GM18502 (cell line): ENCODE measurements at regions not wholly inside any gene's neighbourhood (a gene's known extent, or its start where the extent isn't known, plus 50 kb on each side); places are given as distances from the start of the nearest gene placed in this dataset.
"Not testable (repeated sequence)": the region's sequence is repeated elsewhere in the genome, so short reads cannot be mapped to it uniquely, and the experiment has no call there.

Source experiments
- ATAC-seq: cut with Tn5 transposase; IDR thresholded peaks from one replicate; pipeline ENCODE4 v1.9.1; 2021; ENCODE audit warnings: mild to moderate bottlenecking; ENCODE audit not compliant: unreplicated experiment, poor library complexity

DNA sequence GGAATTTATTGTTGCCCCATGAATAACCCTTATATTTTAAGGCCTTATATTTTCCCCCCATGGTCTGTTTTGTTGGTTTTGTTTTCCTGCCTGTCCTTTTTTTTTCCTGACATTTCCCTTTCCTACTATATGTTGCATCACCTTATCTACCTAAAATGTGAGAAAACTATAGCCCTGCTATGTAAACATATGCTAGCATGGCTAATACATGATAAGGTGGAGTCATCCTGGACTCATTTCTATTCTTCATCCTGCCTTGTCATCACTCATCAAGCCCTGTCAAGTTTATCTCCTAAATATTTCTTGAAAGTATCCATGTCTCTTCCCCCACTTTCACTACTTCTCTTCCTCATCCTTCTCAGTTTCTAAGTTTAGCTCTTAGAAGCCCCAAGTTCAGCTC is 2168.8 kb upstream of the RAG2 start:
- ATAC-seq, result no peak

DNA sequence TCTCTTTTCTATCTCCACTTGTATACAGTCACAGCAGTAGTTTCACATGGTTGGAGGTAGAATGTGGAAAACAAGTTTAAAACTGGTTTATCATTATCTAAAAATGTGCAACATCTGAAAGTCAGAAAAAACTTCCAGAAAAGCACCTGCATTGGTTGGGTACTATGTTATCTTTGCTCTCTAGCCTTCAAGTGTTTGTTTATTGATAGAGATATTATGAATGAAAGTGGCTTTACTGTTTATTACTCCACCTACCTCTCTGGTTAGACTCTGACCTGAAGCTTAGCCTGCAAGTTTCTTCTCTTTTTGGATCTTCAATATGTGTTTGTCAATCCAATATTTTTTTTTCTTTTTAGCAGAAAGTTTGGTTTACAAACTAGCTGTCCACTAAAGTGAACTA is 2161.4 kb upstream of the RAG2 start:
- no peak for ATAC-seq

DNA sequence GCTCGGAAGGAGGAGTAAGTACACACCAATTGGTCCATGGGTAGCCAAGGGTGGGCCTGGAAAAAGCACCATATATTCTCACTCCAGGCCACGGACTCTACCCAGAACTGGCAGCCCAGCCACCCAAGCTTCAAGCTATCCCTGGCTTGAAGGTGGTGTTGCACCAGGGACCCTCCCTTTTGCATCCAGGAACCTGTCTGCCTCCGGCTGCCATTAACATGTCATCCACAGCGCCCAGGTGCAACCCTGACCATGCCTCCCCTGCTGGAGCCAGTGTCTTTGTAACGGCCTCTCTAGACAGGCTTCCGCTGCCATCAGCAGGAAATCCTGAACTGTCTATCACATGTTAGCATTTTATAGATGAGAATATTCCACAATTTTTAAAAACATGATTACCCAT is 2158.5 kb upstream of the RAG2 start:
- no peak for ATAC-seq

DNA sequence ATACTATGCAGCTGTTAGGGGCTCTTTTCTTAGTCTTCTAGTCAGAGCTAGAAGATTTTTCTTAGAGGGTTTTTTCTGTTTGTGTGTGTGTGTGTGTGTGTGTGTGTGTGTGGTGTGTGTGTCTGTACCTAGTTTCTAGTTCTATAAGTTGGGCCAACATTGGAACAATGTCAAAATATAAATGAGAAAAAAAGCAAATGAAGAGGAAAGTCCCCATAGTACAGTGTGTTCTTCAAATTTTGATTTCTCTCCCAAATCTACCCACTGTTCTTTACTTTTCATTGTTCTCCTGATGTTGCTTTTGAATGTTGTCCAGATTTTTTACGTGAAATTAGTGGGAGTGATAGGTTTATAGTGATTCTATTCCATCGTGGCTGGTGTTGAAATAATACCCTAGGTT is 2153.4 kb upstream of the RAG2 start:
- ATAC-seq, result no peak

DNA sequence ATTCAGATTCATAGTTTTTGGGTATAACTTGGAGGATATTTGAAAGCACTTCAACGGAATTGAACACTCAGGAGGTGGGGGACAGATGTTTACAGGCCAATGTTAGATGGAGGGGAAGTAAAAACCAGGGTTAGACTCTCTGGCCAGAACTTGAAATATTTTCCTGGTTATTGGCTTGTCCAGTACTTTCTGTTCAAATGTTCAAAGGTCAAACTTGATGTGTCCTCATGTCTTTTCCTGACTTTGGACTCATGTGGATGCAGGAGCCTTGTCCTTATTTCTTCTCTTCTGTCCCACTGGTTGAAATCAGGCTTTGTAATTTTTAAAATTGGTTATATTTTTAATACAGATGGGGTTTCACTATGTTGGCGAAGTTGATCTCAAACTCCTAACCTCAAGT is 2148.5 kb upstream of the RAG2 start:
- ATAC-seq, result not testable (repeated sequence)

DNA sequence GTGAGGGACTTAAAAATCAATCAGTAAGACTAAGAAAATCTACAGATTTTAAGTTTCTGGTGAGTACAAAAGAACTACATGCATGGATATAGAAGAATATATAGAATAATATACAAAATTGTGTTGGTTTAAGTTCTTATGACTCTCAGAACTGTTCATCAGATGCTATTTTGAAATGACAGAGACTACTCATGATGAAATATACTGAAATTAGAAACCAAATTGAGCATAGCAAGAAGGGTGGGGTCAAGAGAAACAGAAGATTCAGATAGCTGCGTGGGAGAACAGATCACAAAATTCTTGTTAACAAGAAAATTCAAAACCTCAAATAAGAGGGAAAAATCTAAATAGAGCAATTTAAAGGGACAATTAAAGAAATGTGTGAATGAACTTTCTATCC is 2125.3 kb upstream of the RAG2 start:
- ATAC-seq, result no peak

DNA sequence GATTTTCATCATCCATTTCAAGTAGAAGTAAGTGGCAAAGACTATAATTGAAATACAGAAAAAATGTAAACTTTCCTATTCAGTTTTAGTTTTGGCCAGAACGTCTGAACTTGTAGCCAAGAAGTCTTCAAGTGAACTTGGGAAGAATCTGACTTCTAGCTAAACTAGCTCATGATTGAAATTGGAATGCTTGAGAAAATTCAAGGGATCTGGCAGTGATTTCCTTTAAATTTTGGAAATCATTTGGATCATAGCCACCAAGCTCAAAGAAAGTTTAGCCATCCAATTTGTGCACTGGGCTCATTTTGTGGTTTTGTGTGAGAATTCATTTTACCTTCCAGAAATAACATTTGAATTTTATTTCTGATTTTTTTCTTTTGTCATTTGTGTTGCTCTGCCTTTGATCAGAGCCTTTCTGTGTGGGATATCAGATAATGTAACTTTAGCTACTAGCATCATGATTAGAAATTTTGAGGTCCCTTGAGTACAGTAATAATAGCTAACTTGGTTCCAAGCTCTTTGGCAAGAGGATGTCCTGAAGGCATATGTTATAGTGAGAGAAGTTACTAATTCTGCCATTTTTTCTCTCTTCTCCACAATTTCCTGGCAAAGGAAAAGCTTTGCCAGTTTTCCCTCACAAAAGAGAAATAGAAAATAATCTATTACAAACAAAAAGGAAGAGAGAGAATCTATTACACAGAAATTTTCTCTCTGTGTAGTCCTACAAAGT is 2123.7 kb upstream of the RAG2 start:
- ATAC-seq, result no peak

DNA sequence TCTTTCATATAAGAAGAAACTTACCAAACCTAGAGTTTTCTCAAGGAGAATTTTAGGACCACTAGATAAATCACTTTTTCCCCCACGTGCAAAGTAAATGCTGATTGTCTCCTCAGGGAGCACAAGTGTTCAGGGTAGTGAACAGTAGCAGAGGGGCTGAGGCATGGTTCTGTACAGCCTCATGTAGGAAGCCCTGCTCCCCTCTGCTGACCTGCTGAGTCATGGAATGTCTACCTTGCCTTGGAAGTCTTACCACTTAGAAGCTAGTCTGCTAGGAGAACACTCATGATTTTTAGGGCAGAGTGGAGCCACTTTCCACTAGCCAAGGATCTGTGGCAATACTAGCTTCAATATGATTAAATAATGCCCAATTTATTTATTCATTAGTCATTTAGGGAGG is 2120.6 kb upstream of the RAG2 start:
- ATAC-seq, result no peak

DNA sequence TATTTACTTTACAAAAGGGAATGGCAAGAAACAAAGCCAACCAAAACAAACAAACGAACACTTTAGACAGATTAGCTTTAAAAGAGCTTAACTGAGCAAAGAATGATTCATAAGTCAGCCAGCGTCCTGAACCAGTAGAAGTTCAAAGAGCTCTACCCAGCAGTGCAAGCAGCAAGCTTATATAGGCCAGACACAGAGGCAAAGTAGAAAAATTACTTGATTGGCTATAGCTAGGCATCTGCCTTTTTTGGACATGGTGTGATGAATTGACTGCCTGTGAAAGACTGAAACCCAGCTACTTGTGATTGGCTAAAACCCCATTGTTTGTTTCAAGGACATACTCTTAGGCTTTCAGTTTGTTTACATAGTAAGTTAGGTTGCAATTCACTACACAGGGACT is 2120.0 kb upstream of the RAG2 start:
- no peak for ATAC-seq

DNA sequence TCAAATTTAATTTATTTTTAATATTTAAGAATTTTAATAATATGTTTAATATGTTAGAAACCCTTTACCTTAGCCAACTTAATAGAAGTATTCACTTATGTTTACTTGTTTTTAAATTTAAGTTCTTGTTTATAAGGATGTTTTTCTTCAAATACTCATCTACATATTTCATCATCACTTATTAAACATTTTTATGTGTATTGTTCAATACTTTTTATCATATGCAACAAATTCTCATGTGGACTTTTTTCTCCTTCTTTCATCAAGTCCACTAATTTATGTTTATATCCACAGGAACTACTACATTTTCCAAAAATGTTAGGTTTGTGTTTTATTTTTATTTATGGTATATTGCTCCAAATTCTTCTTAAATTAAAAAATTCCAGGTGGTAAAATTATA is 2113.1 kb upstream of the RAG2 start:
- ATAC-seq, result no peak

DNA sequence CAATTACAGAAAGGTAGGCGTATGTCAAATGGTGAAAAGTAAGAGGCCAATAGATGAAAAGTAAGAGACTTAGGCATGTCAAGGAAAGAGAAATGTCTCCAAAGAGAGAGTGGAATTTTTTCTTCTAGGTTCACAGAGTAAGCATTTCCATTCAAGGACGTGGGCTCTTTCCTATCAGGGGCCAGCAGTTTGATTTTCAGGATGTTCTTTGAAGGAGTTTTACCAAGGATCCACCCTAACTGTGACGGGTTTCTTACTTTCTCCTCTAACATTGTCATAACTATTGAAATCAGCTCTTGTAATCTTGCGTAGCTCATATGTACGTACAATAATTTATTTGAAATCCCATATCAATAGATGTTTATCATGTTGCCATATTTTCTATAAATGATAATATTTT is 2112.2 kb upstream of the RAG2 start:
- ATAC-seq, result no peak

DNA sequence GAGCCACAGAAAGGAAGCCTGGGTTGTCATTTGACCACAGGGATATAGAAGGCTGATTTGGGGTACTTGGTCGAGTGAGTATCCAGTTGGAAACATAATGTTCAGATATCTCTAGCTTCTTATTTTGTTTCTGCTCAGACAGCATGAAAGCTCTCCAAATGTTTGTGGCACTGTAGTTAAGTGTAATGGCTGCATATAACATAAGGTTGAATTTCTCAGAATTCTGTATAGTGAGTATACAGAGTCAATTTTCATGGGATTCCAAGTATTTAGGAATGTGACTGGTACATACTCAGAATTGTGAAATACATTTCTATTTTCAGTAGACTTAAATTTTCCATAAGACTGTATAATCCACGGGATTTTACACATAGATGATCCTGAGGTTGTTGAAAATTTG is 2102.1 kb upstream of the RAG2 start:
- no peak for ATAC-seq

DNA sequence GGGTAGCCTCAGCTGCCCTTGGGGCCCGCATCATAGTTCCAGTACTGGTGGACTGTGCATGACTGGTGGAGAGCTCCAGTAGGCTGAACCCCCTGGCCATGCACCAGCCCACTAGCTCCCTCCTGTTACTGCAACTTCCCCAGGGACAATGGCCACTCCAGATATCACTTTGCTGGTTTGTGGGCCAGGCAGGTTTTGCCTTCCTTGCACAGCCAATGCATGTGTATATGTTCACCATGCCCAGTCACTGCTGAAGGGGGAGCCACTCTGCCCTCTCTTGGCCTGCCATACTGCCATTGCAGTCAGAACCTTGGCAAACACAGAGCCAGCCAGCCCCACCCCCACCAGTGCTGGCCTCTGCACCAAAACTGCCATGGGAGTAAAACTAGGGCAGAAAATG is 2095.3 kb upstream of the RAG2 start:
- ATAC-seq, result no peak

DNA sequence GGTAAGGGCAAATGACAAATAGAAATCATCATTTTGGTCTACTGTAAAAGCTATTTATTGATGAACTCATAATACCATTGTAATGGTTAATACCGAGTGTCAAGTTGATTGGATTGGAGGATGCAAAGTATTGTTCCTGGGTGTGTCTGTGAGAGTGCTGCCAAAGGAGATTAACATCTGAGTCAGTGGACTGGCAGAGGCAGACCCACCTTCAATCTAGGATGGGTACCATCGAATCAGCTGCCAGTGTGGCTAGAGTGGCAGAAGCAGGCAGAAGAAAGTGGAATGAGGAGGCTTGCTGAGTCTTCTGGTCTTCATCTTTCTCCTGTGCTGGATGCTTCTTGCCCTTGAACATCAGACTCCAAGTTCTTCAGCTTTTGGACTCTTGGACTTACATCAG is 2092.2 kb upstream of the RAG2 start:
- ATAC-seq, result not testable (repeated sequence)

DNA sequence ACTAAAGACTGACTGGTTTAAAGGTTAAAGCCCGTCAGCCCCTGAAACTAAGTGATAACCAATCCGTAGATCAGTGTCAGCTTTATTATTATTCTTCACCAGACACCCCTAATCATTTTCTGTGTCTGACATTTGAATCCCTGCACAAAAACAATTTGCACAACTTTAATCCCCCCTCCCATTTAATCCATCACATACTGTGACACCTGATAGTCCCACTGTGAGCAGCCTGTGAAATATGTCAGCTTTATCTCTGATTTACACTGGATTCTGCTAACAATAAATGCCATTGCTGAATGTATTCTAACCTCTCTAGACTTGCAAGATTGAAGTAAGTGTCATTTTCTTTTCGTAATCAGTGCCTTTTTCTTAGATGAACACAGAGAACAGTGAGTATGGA is 2089.0 kb upstream of the RAG2 start:
- no peak for ATAC-seq

DNA sequence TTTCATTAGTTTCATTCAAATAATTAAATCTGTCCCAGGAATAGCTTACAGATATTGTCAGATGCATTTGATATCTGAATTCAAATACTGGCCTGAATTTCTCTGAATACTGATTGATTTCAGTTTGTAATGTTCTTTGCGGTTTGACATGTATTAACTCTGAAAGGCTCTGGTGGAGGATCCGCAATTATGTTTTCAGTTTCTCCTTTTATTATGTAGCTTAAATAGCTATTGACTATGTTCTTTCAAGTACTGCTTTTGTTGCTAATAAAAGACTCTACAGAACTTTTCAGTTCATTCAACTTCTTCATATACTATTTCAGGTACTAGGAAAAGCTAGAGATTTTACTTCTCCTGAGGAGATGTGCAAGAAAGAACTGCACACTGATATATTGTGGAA is 2085.4 kb upstream of the RAG2 start:
- no peak for ATAC-seq

DNA sequence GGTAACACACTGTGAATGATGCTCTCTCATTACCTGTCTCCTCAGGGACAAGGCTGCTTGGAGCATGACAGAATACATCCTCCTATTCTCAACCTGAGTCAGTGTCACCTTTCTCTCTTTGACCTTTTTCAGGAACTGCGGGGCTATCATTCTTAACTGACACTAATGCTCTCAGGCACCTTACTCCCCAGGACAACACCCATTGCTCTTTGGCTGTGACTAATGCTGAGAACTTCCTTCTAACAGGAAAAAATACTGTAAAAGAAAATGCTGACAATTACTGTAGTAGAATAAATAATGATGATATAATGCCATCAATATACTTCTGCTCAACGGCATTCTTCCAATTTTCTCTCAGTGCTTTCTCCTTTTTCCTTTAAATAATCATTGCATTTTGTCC is 2082.7 kb upstream of the RAG2 start:
- ATAC-seq, result no peak

DNA sequence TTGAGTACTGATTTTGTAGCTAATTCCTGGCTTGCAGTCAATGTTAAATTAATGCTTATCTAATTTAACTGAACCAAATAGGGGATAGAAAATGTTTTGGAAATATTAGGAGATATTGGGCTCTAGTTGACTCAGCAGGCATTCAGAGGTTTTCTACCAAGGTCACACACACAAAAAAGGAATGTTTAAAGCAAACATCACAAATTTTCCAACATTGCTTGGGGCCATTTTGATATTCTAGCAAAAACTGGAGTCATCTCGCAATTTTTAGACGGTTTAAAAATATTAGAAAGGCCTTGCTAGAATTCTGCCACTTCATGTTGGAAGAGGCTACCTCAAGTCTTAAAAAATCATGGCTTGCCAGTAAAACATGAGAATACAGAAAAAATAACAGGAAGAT is 2082.1 kb upstream of the RAG2 start:
- no peak for ATAC-seq

DNA sequence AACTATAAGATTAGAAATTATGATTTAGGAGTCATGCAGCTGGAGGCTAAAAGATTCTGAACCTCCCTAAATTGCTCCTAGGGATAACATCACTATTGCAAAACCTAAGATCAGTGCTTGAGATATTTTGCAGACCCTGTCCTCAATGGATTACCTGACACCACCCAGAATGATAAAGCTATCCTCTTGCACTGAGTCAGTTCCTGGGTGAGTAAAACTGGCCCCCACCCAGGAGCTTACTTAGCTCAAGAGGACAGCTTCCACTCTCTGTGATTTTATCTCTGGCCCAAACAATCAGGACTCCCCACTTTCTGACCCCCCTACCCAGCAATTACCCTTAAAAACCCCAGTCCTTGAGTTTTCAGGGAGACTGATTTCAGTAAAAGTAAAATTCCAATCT is 2074.4 kb upstream of the RAG2 start:
- no peak for ATAC-seq

DNA sequence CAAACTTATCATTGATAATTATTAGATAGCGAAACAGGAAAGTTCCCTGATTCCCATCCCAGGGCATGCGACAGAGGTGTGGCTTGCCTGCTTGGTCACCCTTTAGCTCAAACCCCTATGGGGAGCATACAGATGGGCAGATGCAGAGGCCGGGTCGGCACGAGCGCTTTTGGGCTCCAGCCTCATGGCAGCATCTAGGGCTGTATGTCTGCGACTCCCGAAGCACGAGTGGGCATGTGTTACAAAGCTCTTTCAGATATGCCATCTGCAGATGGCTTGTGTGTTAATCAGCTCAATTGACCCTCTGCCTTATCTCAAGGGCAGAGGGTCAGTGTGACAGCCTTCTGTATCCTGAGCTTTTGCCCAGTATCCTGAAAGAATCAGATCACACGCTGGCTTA is 2069.3 kb upstream of the RAG2 start:
- no peak for ATAC-seq

DNA sequence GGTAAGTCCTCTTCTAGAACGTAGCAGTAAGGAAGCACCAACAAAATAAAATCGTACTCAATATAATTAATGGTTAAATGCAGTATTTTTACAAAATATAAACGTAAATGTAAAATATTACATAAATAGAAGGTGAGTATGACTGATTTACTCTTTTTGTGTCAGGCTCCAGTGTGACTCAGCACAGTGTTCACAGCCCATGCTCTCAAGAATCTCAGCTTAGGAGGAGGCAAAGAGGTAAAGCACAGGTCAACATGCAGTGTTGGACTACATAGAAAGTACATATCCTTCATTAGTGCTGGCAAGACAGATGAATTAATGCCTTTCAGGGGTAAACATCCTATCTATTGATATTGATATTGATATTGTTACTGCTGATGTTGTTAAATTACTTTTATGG is 2050.6 kb upstream of the RAG2 start:
- ATAC-seq, result no peak

DNA sequence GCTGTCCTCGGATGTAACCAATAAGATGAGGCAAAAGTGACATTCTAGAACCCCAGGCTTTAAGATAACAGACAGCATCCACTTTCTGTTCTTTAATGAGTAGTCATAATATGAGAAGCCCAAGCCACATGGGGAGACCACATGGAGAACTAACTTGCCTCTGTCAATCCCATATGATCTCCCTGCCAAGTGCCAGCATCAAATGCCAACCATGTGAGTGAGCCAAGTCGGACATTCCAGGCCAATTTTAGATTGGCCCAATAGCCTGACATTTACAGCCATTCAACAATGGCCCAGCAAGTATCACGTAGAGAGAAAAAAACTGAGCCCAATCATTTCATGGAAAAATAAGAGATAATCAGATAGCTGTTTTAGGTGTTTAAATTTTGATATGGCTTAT is 2048.3 kb upstream of the RAG2 start:
- ATAC-seq, result no peak

DNA sequence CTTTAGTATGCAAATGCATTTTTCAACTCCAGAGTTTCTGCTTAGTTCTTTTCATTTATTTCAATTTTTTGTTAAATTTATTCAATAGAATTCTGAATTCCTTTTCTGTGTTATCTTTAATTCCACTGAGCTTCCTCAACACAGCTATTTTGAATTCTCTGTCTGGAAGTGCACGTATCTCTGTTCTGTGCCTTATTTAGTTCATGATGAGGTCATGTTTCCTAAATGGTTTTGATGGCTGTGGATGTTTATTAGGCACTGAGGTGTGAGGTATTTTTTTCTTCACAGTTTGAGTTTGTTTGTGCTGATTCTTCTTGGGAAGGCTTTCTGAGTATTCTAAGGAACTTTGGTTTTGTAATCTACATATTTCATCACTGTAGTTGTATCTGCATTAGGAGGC is 2042.8 kb upstream of the RAG2 start:
- no peak for ATAC-seq
